H9 (cell line): ENCODE measurements at regions not wholly inside any gene's neighbourhood (a gene's known extent, or its start where the extent isn't known, plus 50 kb on each side); places are given as distances from the start of the nearest gene placed in this dataset.

Source experiments
- DNase-seq: peaks from one replicate; pipeline ENCODE4 v3.0.0-alpha.2; 2017
- H2AFZ ChIP-seq: one replicate; pipeline ENCODE4 v1.6.1; 2013; ENCODE audit warnings: mild to moderate bottlenecking, low read length, control low read depth, moderate library complexity
- H2AK5ac ChIP-seq: 2 replicates; pipeline ENCODE4 v1.6.1; 2013; ENCODE audit warnings: low read length, control low read depth, mixed read lengths; ENCODE audit not compliant: insufficient read length
- H2BK120ac ChIP-seq: one replicate; pipeline ENCODE4 v1.6.1; 2013; ENCODE audit warnings: low read depth, mild to moderate bottlenecking, low read length, control low read depth, inconsistent platforms; ENCODE audit not compliant: poor library complexity, severe bottlenecking
- H2BK12ac ChIP-seq: 2 replicates; pipeline ENCODE4 v1.6.1; 2013; ENCODE audit warnings: low read length, control low read depth, mixed read lengths, low read depth; ENCODE audit not compliant: insufficient read length
- H2BK15ac ChIP-seq: 2 replicates; pipeline ENCODE4 v1.6.1; 2013; ENCODE audit warnings: low read depth, low read length, control low read depth
- H2BK20ac ChIP-seq: one replicate; pipeline ENCODE4 v1.6.1; 2013; ENCODE audit warnings: low read depth, mild to moderate bottlenecking, low read length, control low read depth, inconsistent platforms; ENCODE audit not compliant: poor library complexity, severe bottlenecking
- H2BK5ac ChIP-seq: 2 replicates; pipeline ENCODE4 v1.6.1; 2013; ENCODE audit warnings: low read length, control low read depth, mixed read lengths; ENCODE audit not compliant: insufficient read length
- H3K14ac ChIP-seq: 2 replicates; pipeline ENCODE4 v1.6.1; 2013; ENCODE audit warnings: low read length, control low read depth; ENCODE audit not compliant: insufficient read depth
- H3K18ac ChIP-seq: 2 replicates; pipeline ENCODE4 v1.6.1; 2013; ENCODE audit warnings: low read depth, mild to moderate bottlenecking, mixed read lengths, low read length, control low read depth; ENCODE audit not compliant: insufficient read length
- H3K23ac ChIP-seq: 2 replicates; pipeline ENCODE4 v1.6.1; 2013; ENCODE audit warnings: low read length, control low read depth, mixed read lengths, low read depth; ENCODE audit not compliant: insufficient read length
- H3K23me2 ChIP-seq: 2 replicates; pipeline ENCODE4 v1.6.1; 2013; ENCODE audit warnings: low read depth, mild to moderate bottlenecking, mixed read lengths, low read length, control low read depth; ENCODE audit not compliant: insufficient read length, poor library complexity, severe bottlenecking
- H3K27ac ChIP-seq: 2 replicates; pipeline ENCODE4 v1.5.1; 2013; ENCODE audit warnings: low read length, control low read depth, mixed read lengths, low read depth; ENCODE audit not compliant: insufficient read length
- H3K27me3 ChIP-seq: 2 replicates; pipeline ENCODE4 v1.6.1; 2013; ENCODE audit warnings: low read length, control low read depth, inconsistent platforms; ENCODE audit not compliant: insufficient read depth
- H3K4ac ChIP-seq: 2 replicates; pipeline ENCODE4 v1.6.1; 2013; ENCODE audit warnings: low read depth, mild to moderate bottlenecking, control low read depth, inconsistent platforms, low read length, moderate library complexity
- H3K4me1 ChIP-seq: 2 replicates; pipeline ENCODE4 v1.6.1; 2013; ENCODE audit warnings: low read length, control low read depth, inconsistent platforms; ENCODE audit not compliant: insufficient read depth
- H3K4me2 ChIP-seq: 2 replicates; pipeline ENCODE4 v1.6.1; 2013; ENCODE audit warnings: low read length, control low read depth, mixed read lengths; ENCODE audit not compliant: insufficient read length, insufficient read depth
- H3K56ac ChIP-seq: 2 replicates; pipeline ENCODE4 v1.6.1; 2013; ENCODE audit warnings: low read depth, mild to moderate bottlenecking, mixed read lengths, low read length, control low read depth; ENCODE audit not compliant: insufficient read length
- H3K79me1 ChIP-seq: 2 replicates; pipeline ENCODE4 v1.6.1; 2013; ENCODE audit warnings: low read depth, mild to moderate bottlenecking, moderate library complexity, low read length, control low read depth, inconsistent platforms; ENCODE audit not compliant: insufficient read depth, poor library complexity, severe bottlenecking
- H3K79me2 ChIP-seq: 2 replicates; pipeline ENCODE4 v1.6.1; 2013; ENCODE audit warnings: low read length, control low read depth, inconsistent platforms; ENCODE audit not compliant: insufficient read depth
- H3K9ac ChIP-seq: 2 replicates; pipeline ENCODE4 v1.6.1; 2013; ENCODE audit warnings: low read length, control low read depth, mixed read lengths; ENCODE audit not compliant: insufficient read length; ENCODE audit errors: extremely low read depth
- H3K9me3 ChIP-seq: one replicate; pipeline ENCODE4 v1.6.1; 2013; ENCODE audit warnings: low read depth, low read length, inconsistent platforms; ENCODE audit not compliant: control insufficient read depth
- H3T11ph ChIP-seq: one replicate; pipeline ENCODE4 v1.6.1; 2013; ENCODE audit warnings: mild to moderate bottlenecking, low read length, control low read depth, inconsistent platforms
- H4K20me1 ChIP-seq: one replicate; pipeline ENCODE4 v1.6.1; 2013; ENCODE audit not compliant: control insufficient read depth, insufficient read length, insufficient read depth
- H4K5ac ChIP-seq: 2 replicates; pipeline ENCODE4 v1.6.1; 2013; ENCODE audit warnings: low read depth, mild to moderate bottlenecking, mixed read lengths, low read length, control low read depth; ENCODE audit not compliant: insufficient read length
- H4K8ac ChIP-seq: replicated peaks from 2 replicates; pipeline ENCODE4 v1.6.1; 2013; ENCODE audit warnings: low read length, control low read depth, mixed read lengths, low read depth; ENCODE audit not compliant: insufficient read length
- H4K91ac ChIP-seq: 2 replicates; pipeline ENCODE4 v1.6.1; 2013; ENCODE audit warnings: low read depth, mild to moderate bottlenecking, moderate library complexity, mixed read lengths, low read length, control low read depth; ENCODE audit not compliant: insufficient read length
- H3K27ac Mint-ChIP-seq, 3 experiments: 2 replicates in 2 of 3; 3 replicates in 1 of 3; pipeline ENCODE4 v1.8.0; 2020 to 2021; ENCODE audit warnings: mixed read lengths in 3 of 3, mild to moderate bottlenecking in 1 of 3, moderate library complexity in 1 of 3
- H3K27me3 Mint-ChIP-seq: 2 replicates; pipeline ENCODE4 v1.8.0; 2021; ENCODE audit warnings: low read depth, mild to moderate bottlenecking, moderate library complexity, mixed read lengths
- H3K36me3 Mint-ChIP-seq, 3 experiments: 2 replicates in 2 of 3; 3 replicates in 1 of 3; pipeline ENCODE4 v1.8.0; 2020 to 2021; ENCODE audit warnings: low read depth in 3 of 3, mixed read lengths in 3 of 3; ENCODE audit not compliant: insufficient read depth in 1 of 3
- H3K4me1 Mint-ChIP-seq, 2 experiments: 2 replicates each; pipeline ENCODE4 v1.8.0; 2020; ENCODE audit warnings: mixed read lengths in 2 of 2
- H3K4me3 Mint-ChIP-seq, 2 experiments: 2 replicates in 1 of 2; 3 replicates in 1 of 2; pipeline ENCODE4 v1.8.0; 2020 to 2021; ENCODE audit warnings: mild to moderate bottlenecking in 2 of 2, mixed read lengths in 2 of 2, moderate library complexity in 1 of 2
- H3K9me3 Mint-ChIP-seq, 2 experiments: 2 replicates in 1 of 2; 3 replicates in 1 of 2; pipeline ENCODE4 v1.8.0; 2020; ENCODE audit warnings: mild to moderate bottlenecking in 2 of 2, mixed read lengths in 2 of 2, moderate library complexity in 1 of 2
- CTCF ChIP-seq: fragments of 200-600 bp; sonication (generic); conservative IDR thresholded peaks from 3 replicates; pipeline ENCODE4 v1.8.0; 2021; ENCODE audit warnings: antibody characterized with exemption, mild to moderate bottlenecking
- WGBS: extraction: QIAGEN DNeasy Blood & Tissue Kit; methylation state at CpG from one replicate; pipeline ENCODE4 v1.1.7; 2013; ENCODE audit warnings: missing lambda C conversion rate, low lambda C conversion rate, mixed read lengths; ENCODE audit not compliant: insufficient read length; ENCODE audit errors: extremely low coverage; 5-methylcytosine and 5-hydroxymethylcytosine counted together

GRCh38 chr14:51323492-51323891, 83.4 kb downstream of the TMX1 start:
- Mint-ChIP-seq H3K4me1 (peaks cover 6 to 10% of the 10 kb centered on the region in 2 experiments), H3K4me3 (no peak overlapping the region), H3K9me3 (no peaks in the 10 kb centered on the region), H3K27me3 (no peaks in the 10 kb centered on the region), H3K36me3 (no peaks in the 10 kb centered on the region), H3K27ac (no peak overlapping the region)
- Histone ChIP-seq H3K56ac (no peak overlapping the region), H4K5ac (no peak overlapping the region), H4K8ac (no peak overlapping the region), H3K18ac (no peak overlapping the region), H2BK15ac (no peak overlapping the region), H3K9me3 (no peaks in the 10 kb centered on the region), H3K27ac (no peak overlapping the region), H2AFZ (no peak overlapping the region), H2BK20ac (no peak overlapping the region), H3K4ac (no peak overlapping the region), H3K27me3 (no peaks in the 10 kb centered on the region), H3K9ac (no peak overlapping the region), H2AK5ac (no peak overlapping the region), H3K4me2 (no peak overlapping the region), H2BK5ac (no peak overlapping the region), H3K23me2 (no peaks in the 10 kb centered on the region), H2BK120ac (no peak overlapping the region), H3K23ac (no peak overlapping the region), H3K79me2 (no peaks in the 10 kb centered on the region), H3K79me1 (no peaks in the 10 kb centered on the region), H3K14ac (no peak overlapping the region), H3K4me1 (no peaks in the 10 kb centered on the region), H4K20me1 (no peaks in the 10 kb centered on the region), H2BK12ac (no peak overlapping the region), H3T11ph (no peak overlapping the region), H4K91ac (no peak overlapping the region)
- DNase-seq, result no peak
- WGBS, result no CpG with 5 or more reads among the region's 3 CpGs
- no peak for TF ChIP-seq CTCF
